Keratinocyte (primary cell): ENCODE measurements at regions not wholly inside any gene's neighbourhood (a gene's known extent, or its start where the extent isn't known, plus 50 kb on each side); places are given as distances from the start of the nearest gene placed in this dataset.

Experiments
- DNase-seq: peaks from one replicate; pipeline ENCODE4 v3.0.0-alpha.2; 2011; ENCODE audit warnings: low read depth, missing footprints, low spot score
- FAIRE-seq: peaks from 2 replicates; lab custom pipeline; 2011; peaks lifted over from hg19 to GRCh38; lab: Jason Lieb, UNC
- H2AFZ ChIP-seq: 2 replicates; pipeline ENCODE4 v1.6.0; 2012; ENCODE audit warnings: low read length, control low read depth, inconsistent platforms; ENCODE audit not compliant: control insufficient read depth
- H3K27ac ChIP-seq: 2 replicates; pipeline ENCODE4 v1.5.1; 2011; ENCODE audit warnings: low read length; ENCODE audit not compliant: control insufficient read depth, insufficient read depth
- H3K27me3 ChIP-seq: 3 replicates; pipeline ENCODE4 v1.6.0; 2011; ENCODE audit warnings: low read length; ENCODE audit not compliant: control insufficient read depth, insufficient read depth; ENCODE audit errors: extremely low read depth
- H3K36me3 ChIP-seq, 2 experiments: 2 replicates in 1 of 2; 3 replicates in 1 of 2; pipeline ENCODE4 v1.5.1; 2011; ENCODE audit warnings: low read length in 2 of 2, mild to moderate bottlenecking in 1 of 2; ENCODE audit not compliant: control insufficient read depth in 2 of 2, insufficient read depth in 2 of 2; ENCODE audit errors: extremely low read depth in 1 of 2
- H3K4me1 ChIP-seq: 3 replicates; pipeline ENCODE4 v1.5.1; 2011; ENCODE audit warnings: low read length; ENCODE audit not compliant: control insufficient read depth, insufficient read depth; ENCODE audit errors: extremely low read depth
- H3K4me2 ChIP-seq: 3 replicates; pipeline ENCODE4 v1.6.0; 2011; ENCODE audit warnings: low read depth, low read length; ENCODE audit not compliant: control insufficient read depth, insufficient read depth; ENCODE audit errors: extremely low read depth
- H3K4me3 ChIP-seq, 3 experiments: fragments of 200-600 bp in 1 of 3; sonication (generic) in 1 of 3; 2 replicates in 2 of 3; 3 replicates in 1 of 3; pipeline ENCODE4 v1.5.1; 2011 to 2016; ENCODE audit warnings: low read length in 3 of 3, mild to moderate bottlenecking in 3 of 3, control low read depth in 2 of 3, inconsistent platforms in 1 of 3, low read depth in 1 of 3, mixed read lengths in 1 of 3, mixed run types in 1 of 3, moderate library complexity in 1 of 3; ENCODE audit not compliant: control insufficient read depth in 2 of 3, insufficient read depth in 2 of 3; ENCODE audit errors: extremely low read depth in 1 of 3
- H3K79me2 ChIP-seq: 2 replicates; pipeline ENCODE4 v1.6.0; 2012; ENCODE audit warnings: low read length; ENCODE audit not compliant: control insufficient read depth, insufficient read depth
- H3K9ac ChIP-seq: 3 replicates; pipeline ENCODE4 v1.6.0; 2011; ENCODE audit warnings: low read length; ENCODE audit not compliant: control insufficient read depth, insufficient read depth; ENCODE audit errors: extremely low read depth
- H3K9me1 ChIP-seq: 3 replicates; pipeline ENCODE4 v1.6.0; 2011; ENCODE audit warnings: low read length; ENCODE audit not compliant: control insufficient read depth, insufficient read depth; ENCODE audit errors: extremely low read depth
- H3K9me3 ChIP-seq: 2 replicates; pipeline ENCODE4 v1.5.1; 2012; ENCODE audit warnings: low read depth, low read length; ENCODE audit not compliant: control insufficient read depth
- H4K20me1 ChIP-seq: 3 replicates; pipeline ENCODE4 v1.6.0; 2011; ENCODE audit warnings: low read length; ENCODE audit not compliant: control insufficient read depth, insufficient read depth; ENCODE audit errors: extremely low read depth
- EZH2 ChIP-seq: IDR thresholded peaks from one replicate; pipeline ENCODE4 v1.6.1; 2012; ENCODE audit warnings: inconsistent platforms, mild to moderate bottlenecking, low read length, moderate library complexity
- dilution Hi-C: fragments of 300-500 bp; cut with MboI; formaldehyde crosslinking; loops from one replicate; pipeline ENCODE4 v1.7.0; 2020; ENCODE audit warnings: low sequenced_read_pairs; ENCODE audit not compliant: extremely low pct_ligation_motif_present
- TF ChIP-seq, protein P1 (sequence below), 3 experiments: IDR thresholded peaks in 1 of 3; conservative IDR thresholded peaks in 1 of 3; optimal IDR thresholded peaks in 1 of 3; 2 replicates in 2 of 3; 3 replicates in 1 of 3; pipeline versions ENCODE3 to v1.5.1; 2011; ENCODE audit warnings: low read length in 3 of 3, mild to moderate bottlenecking in 3 of 3, moderate library complexity in 2 of 3, control low read depth in 1 of 3, inconsistent platforms in 1 of 3; ENCODE audit not compliant: insufficient read depth in 2 of 3; ENCODE audit errors: extremely low read depth in 1 of 3

DNA sequence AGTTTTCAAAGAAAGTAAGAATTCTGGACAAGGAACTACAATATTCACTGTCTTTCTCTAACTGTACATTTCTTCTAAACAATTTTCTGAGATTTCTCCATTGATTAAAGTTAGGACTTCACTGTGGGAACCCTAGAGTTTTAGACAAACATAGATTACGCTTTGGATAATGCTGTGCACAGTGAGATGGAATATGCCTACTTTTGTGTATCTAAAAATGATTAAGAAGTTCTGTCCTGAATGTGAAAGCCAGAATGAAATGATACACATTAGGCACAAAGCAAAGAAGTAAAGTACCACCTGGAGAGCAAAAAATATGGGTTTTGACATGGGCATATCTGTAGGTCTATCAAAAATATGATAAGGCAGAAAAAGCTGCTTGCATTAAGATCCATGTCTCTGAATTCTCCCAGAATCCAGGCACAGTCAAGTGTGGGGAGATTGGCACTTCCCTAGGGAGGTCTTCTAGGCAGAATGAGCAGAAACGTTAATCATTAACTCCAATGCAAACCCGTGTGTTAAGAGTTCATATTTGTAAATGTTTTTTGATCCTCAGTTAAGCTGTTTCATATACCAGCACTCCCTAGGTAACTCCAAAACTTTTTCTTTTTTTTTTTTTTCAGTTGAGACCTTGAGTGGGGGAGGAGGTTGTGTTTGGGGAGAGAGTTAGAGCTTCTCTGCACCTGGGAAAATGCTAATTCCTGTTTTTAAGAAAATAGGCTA is 467.1 kb downstream of the LMO4 start:
- H2AFZ ChIP-seq: no peak overlapping the region

DNA sequence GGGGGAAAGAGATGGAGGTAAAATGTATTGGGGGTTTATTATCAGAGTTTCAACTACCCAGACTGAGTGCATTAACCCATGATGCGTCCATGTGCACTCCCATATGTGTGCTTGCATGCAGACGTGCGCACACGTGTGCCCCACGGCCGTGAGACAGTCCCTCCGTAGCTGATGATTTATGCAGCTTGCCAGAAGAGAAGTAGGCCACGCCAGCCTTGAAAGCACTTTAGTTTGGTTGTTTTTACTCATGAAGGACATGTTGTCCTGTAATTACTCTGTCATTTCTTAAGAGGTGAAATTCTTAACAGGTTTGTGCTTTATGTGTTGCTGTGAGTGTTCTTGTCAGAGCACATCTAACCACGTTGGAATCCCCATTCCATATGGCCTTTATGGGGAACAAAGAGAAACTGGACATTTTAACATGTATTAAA is 467.8 kb downstream of the LMO4 start:
- Histone ChIP-seq H3K27me3 (no peaks in the 10 kb centered on the region), H3K4me1 (peaks cover 15% of the 10 kb centered on the region), H3K79me2 (no peaks in the 10 kb centered on the region), H3K9me3 (no peaks in the 10 kb centered on the region), H3K9ac (no peak overlapping the region), H3K4me2 (no peak overlapping the region), H3K27ac (no peak overlapping the region), H3K36me3 (no peaks in the 10 kb centered on the region), H3K4me3 (no peak overlapping the region), H4K20me1 (no peaks in the 10 kb centered on the region), H2AFZ (no peak overlapping the region), H3K9me1 (no peaks in the 10 kb centered on the region)
- DNase-seq (no peak), FAIRE-seq (no peak)
- no peak for TF ChIP-seq EZH2
- TF ChIP-seq, protein P1, sequence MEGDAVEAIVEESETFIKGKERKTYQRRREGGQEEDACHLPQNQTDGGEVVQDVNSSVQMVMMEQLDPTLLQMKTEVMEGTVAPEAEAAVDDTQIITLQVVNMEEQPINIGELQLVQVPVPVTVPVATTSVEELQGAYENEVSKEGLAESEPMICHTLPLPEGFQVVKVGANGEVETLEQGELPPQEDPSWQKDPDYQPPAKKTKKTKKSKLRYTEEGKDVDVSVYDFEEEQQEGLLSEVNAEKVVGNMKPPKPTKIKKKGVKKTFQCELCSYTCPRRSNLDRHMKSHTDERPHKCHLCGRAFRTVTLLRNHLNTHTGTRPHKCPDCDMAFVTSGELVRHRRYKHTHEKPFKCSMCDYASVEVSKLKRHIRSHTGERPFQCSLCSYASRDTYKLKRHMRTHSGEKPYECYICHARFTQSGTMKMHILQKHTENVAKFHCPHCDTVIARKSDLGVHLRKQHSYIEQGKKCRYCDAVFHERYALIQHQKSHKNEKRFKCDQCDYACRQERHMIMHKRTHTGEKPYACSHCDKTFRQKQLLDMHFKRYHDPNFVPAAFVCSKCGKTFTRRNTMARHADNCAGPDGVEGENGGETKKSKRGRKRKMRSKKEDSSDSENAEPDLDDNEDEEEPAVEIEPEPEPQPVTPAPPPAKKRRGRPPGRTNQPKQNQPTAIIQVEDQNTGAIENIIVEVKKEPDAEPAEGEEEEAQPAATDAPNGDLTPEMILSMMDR (optimal IDR thresholded peaks at IDR 0.05 in 1 of 3, IDR thresholded peaks at IDR 0.05 in 1 of 3, conservative IDR thresholded peaks at IDR 0.05 in 1 of 3; ENCODE audit: extremely low read depth in 1 of 3, insufficient read depth in 2 of 3, low read length in 3 of 3): no peak
- dilution Hi-C loops: no loop called here

More for the DNA sequence above, 467.1 kb downstream of the LMO4 start:
- TF ChIP-seq, protein P1 (optimal IDR thresholded peaks at IDR 0.05 in 1 of 3, IDR thresholded peaks at IDR 0.05 in 1 of 3, conservative IDR thresholded peaks at IDR 0.05 in 1 of 3; ENCODE audit: extremely low read depth in 1 of 3, insufficient read depth in 2 of 3, low read length in 3 of 3): no peak
- no peak for TF ChIP-seq EZH2
- Histone ChIP-seq H4K20me1 (no peaks in the 10 kb centered on the region), H3K9me3 (no peaks in the 10 kb centered on the region), H3K4me1 (peaks cover 15% of the 10 kb centered on the region), H3K27me3 (no peaks in the 10 kb centered on the region), H3K27ac (no peak overlapping the region), H3K9ac (no peak overlapping the region), H3K4me2 (peak overlapping the region; percentile 66), H3K79me2 (no peaks in the 10 kb centered on the region), H3K9me1 (no peaks in the 10 kb centered on the region), H3K4me3 (no peak overlapping the region), H3K36me3 (no peaks in the 10 kb centered on the region)
- DNase-seq (no peak), FAIRE-seq (no peak)
- dilution Hi-C loops: no loop called here
